Liver (tissue), 8 donors: ENCODE measurements at regions not wholly inside any gene's neighbourhood (a gene's known extent, or its start where the extent isn't known, plus 50 kb on each side); places are given as distances from the start of the nearest gene placed in this dataset.

Source experiments
- DNase-seq: peaks from one replicate; pipeline ENCODE4 v3.0.0-alpha.2; 2017; ENCODE audit warnings: low spot score
- H3K27ac ChIP-seq, 2 donors: one replicate each; pipeline ENCODE4 v1.7.0; 2013; ENCODE audit warnings: inconsistent platforms in 2 of 2, low read length in 2 of 2, control low read depth in 1 of 2, low read depth in 1 of 2, mild to moderate bottlenecking in 1 of 2
- H3K27me3 ChIP-seq, 4 donors: one replicate each; pipeline versions ENCODE4 v1.6.1 to v1.7.0; 2013; ENCODE audit warnings: low read length in 3 of 4, inconsistent platforms in 1 of 4, mild to moderate bottlenecking in 1 of 4, moderate library complexity in 1 of 4; ENCODE audit not compliant: control insufficient read depth in 4 of 4, insufficient read depth in 4 of 4
- H3K36me3 ChIP-seq, 4 donors: one replicate each; pipeline versions ENCODE4 v1.6.1 to v1.7.0; 2013; ENCODE audit warnings: low read length in 3 of 4, mild to moderate bottlenecking in 3 of 4, low read depth in 1 of 4, moderate library complexity in 1 of 4; ENCODE audit not compliant: control insufficient read depth in 4 of 4, insufficient read depth in 3 of 4
- H3K4me1 ChIP-seq, 4 donors: one replicate each; pipeline versions ENCODE4 v1.6.1 to v1.7.0; 2013; ENCODE audit warnings: low read length in 3 of 4, mild to moderate bottlenecking in 3 of 4, moderate library complexity in 1 of 4; ENCODE audit not compliant: control insufficient read depth in 4 of 4, insufficient read depth in 4 of 4
- H3K4me3 ChIP-seq, 3 donors: one replicate each; pipeline versions ENCODE4 v1.6.1 to v1.7.0; 2013; ENCODE audit warnings: low read length in 3 of 3, control low read depth in 1 of 3, low read depth in 1 of 3, mild to moderate bottlenecking in 1 of 3
- H3K9ac ChIP-seq, 2 donors: one replicate each; pipeline ENCODE4 v1.7.0; 2013; ENCODE audit warnings: low read length in 2 of 2, mild to moderate bottlenecking in 2 of 2, moderate library complexity in 2 of 2, control low read depth in 1 of 2, low read depth in 1 of 2
- H3K9me3 ChIP-seq, 4 donors: one replicate each; pipeline versions ENCODE4 v1.6.1 to v1.7.0; 2013; ENCODE audit warnings: low read length in 3 of 4; ENCODE audit not compliant: control insufficient read depth in 4 of 4
- ATF3 ChIP-seq: IDR thresholded peaks from 2 replicates; pipeline ENCODE4 v1.6.1; 2016; ENCODE audit warnings: antibody characterized with exemption
- CTCF ChIP-seq: fragments of 150-350 bp; IDR thresholded peaks from 2 replicates; pipeline ENCODE4 v1.5.1; 2017; ENCODE audit warnings: improper control_type of control experiment, low read depth, low read length; ENCODE audit not compliant: missing input control
- EGR1 ChIP-seq, 2 donors: IDR thresholded peaks; 2 replicates each; pipeline ENCODE4 v1.6.1; 2016 to 2018; ENCODE audit warnings: antibody characterized with exemption in 2 of 2, low read depth in 2 of 2
- FOXA1 ChIP-seq: IDR thresholded peaks from 2 replicates; pipeline ENCODE4 v1.6.1; 2016; ENCODE audit warnings: antibody characterized with exemption
- FOXA2 ChIP-seq: IDR thresholded peaks from 2 replicates; pipeline ENCODE4 v1.6.1; 2016; ENCODE audit warnings: antibody characterized with exemption
- GABPA ChIP-seq, 2 donors: IDR thresholded peaks in 1 of 2; conservative IDR thresholded peaks in 1 of 2; 2 replicates each; pipeline ENCODE4 v1.6.1; 2016; ENCODE audit warnings: antibody characterized with exemption in 2 of 2, mild to moderate bottlenecking in 1 of 2, moderate library complexity in 1 of 2
- HNF4A ChIP-seq, 2 donors: conservative IDR thresholded peaks; 2 replicates each; pipeline ENCODE4 v1.6.1; 2016; ENCODE audit warnings: antibody characterized with exemption in 2 of 2, mild to moderate bottlenecking in 2 of 2
- HNF4G ChIP-seq: IDR thresholded peaks from 2 replicates; pipeline ENCODE4 v1.6.1; 2016; ENCODE audit warnings: antibody characterized with exemption
- JUND ChIP-seq, 2 donors: IDR thresholded peaks; 2 replicates each; pipeline ENCODE4 v1.6.1; 2016; ENCODE audit warnings: antibody characterized with exemption in 2 of 2
- MAX ChIP-seq: IDR thresholded peaks from 2 replicates; pipeline ENCODE4 v1.6.1; 2016; ENCODE audit warnings: antibody characterized with exemption
- NR2F2 ChIP-seq: IDR thresholded peaks from 2 replicates; pipeline ENCODE4 v1.6.1; 2016; ENCODE audit warnings: antibody characterized with exemption
- RAD21 ChIP-seq, 2 donors: IDR thresholded peaks; 2 replicates each; pipeline ENCODE4 v1.6.1; 2016; ENCODE audit warnings: antibody characterized with exemption in 2 of 2, mild to moderate bottlenecking in 2 of 2
- REST ChIP-seq: IDR thresholded peaks from 2 replicates; pipeline ENCODE4 v1.6.1; 2016; ENCODE audit warnings: antibody characterized with exemption, mild to moderate bottlenecking
- RXRA ChIP-seq, 2 donors: IDR thresholded peaks; 2 replicates each; pipeline ENCODE4 v1.6.1; 2017 to 2018; ENCODE audit warnings: antibody characterized with exemption in 2 of 2, mild to moderate bottlenecking in 1 of 2
- SP1 ChIP-seq: IDR thresholded peaks from 2 replicates; pipeline ENCODE4 v1.6.1; 2018; ENCODE audit warnings: antibody characterized with exemption, mild to moderate bottlenecking
- TAF1 ChIP-seq: conservative IDR thresholded peaks from 2 replicates; pipeline ENCODE4 v1.6.1; 2016; ENCODE audit warnings: antibody characterized with exemption, mild to moderate bottlenecking
- YY1 ChIP-seq: IDR thresholded peaks from 2 replicates; pipeline ENCODE4 v1.6.1; 2016; ENCODE audit warnings: antibody characterized with exemption, mild to moderate bottlenecking
- ZBTB33 ChIP-seq: IDR thresholded peaks from 2 replicates; pipeline ENCODE4 v1.6.1; 2016; ENCODE audit warnings: antibody characterized with exemption
- WGBS: extraction: QIAGEN DNeasy Blood & Tissue Kit; methylation state at CpG from one replicate; pipeline ENCODE4 v1.1.7; 2013; 5-methylcytosine and 5-hydroxymethylcytosine counted together
- donor health status: healthy.
- donor health status: healthy.
- donor health status: healthy.
- donor health status: healthy.
- donor health status: healthy.

GRCh38 chrX:22691966-22692565, 307.7 kb upstream of the DDX53 start:
- Histone ChIP-seq H3K9me3 (peaks cover 0 to 3% (median 0%) of the 10 kb centered on the region in 4 donors), H3K27me3 (no peaks in the 10 kb centered on the region), H3K9ac (no peak overlapping the region), H3K27ac (no peak overlapping the region), H3K4me3 (no peak overlapping the region), H3K36me3 (no peaks in the 10 kb centered on the region), H3K4me1 (no peaks in the 10 kb centered on the region)
- TF ChIP-seq RAD21 (IDR thresholded peaks at IDR 0.05) (no peak), TAF1 (no peak), FOXA2 (no peak), YY1 (no peak), JUND (IDR thresholded peaks at IDR 0.05) (no peak), ZBTB33 (no peak), FOXA1 (no peak), SP1 (no peak), ATF3 (no peak), MAX (no peak), HNF4A (conservative IDR thresholded peaks at IDR 0.05) (no peak), REST (no peak), GABPA (IDR thresholded peaks at IDR 0.05 in 1 of 2, conservative IDR thresholded peaks at IDR 0.05 in 1 of 2) (no peak), HNF4G (no peak), NR2F2 (no peak), EGR1 (IDR thresholded peaks at IDR 0.05; ENCODE audit: low read depth in 2 of 2) (no peak), RXRA (IDR thresholded peaks at IDR 0.05) (no peak), CTCF (no peak)
- WGBS = 71% methylated on average over 6 of the region's 6 CpGs
- DNase-seq = no peak
